HepG2 (cell line): ENCODE measurements at regions not wholly inside any gene's neighbourhood (a gene's known extent, or its start where the extent isn't known, plus 50 kb on each side); places are given as distances from the start of the nearest gene placed in this dataset.
A peak's percentile ranks its signal among the peaks of the same experiment; 100 is the strongest.

Source experiments
- CCAR2 ChIP-seq: fragments of 200-400 bp; formaldehyde crosslinking; optimal IDR thresholded peaks from 2 replicates; pipeline ENCODE3; 2018; ENCODE audit warnings: low read depth, mild to moderate bottlenecking, low read length, moderate library complexity
- DNMT1 ChIP-seq: sonication (generic); formaldehyde crosslinking; IDR thresholded peaks from 2 replicates; pipeline ENCODE4 v1.5.1; 2020; ENCODE audit warnings: mild to moderate bottlenecking, missing genetic modification reagents
- MIER2 ChIP-seq: IDR thresholded peaks from 2 replicates; pipeline ENCODE4 v1.6.1; 2016; ENCODE audit warnings: missing biosample characterization, missing genetic modification reagents
- STAG1 ChIP-seq: sonication (generic); formaldehyde crosslinking; IDR thresholded peaks from 2 replicates; pipeline ENCODE4 v1.4.0; 2020; ENCODE audit warnings: missing genetic modification reagents
- ZNF256 ChIP-seq: sonication (generic); formaldehyde crosslinking; conservative IDR thresholded peaks from 2 replicates; pipeline ENCODE4 v1.4.0; 2020; ENCODE audit warnings: missing genetic modification reagents
- TF ChIP-seq, protein P1 (sequence below): sonication (generic); formaldehyde crosslinking; IDR thresholded peaks from 2 replicates; pipeline ENCODE4 v1.5.0; 2020; ENCODE audit warnings: mild to moderate bottlenecking, missing genetic modification reagents, borderline replicate concordance

DNA sequence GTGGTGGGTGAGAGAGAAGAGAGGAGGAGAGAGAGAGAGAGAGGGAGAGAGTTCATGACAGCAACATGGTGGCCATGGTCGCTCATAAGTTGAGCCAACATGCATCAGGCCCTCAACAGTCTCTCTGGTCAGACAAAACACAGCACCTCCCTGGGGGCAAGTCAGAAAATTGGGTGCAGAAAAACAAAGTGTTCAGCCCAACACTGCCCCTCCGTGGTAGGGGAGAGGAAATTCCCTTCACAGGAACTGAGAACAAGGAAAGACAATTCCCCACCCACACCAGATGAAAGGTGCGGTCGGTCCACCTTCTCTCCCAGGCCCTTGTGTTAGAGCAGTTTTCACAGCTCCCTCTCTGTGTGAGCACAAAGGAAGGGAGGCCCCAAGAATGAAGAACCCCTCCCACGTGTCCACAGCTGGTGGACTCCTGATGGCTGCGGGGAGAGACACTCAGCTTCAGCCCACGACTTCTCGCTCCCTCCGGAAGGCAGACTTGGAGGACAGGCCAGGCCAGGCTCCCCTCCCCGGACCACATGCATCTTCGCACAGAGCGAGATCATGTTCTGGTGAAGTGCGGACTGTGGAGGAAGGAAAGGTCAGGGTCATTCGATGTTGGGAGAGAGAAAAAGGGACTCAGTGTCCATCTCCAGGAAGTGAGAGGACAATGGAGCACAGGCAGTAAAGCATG, 181.7 kb downstream of the ANAPC1 start (continued):
- TF ChIP-seq, protein P1, sequence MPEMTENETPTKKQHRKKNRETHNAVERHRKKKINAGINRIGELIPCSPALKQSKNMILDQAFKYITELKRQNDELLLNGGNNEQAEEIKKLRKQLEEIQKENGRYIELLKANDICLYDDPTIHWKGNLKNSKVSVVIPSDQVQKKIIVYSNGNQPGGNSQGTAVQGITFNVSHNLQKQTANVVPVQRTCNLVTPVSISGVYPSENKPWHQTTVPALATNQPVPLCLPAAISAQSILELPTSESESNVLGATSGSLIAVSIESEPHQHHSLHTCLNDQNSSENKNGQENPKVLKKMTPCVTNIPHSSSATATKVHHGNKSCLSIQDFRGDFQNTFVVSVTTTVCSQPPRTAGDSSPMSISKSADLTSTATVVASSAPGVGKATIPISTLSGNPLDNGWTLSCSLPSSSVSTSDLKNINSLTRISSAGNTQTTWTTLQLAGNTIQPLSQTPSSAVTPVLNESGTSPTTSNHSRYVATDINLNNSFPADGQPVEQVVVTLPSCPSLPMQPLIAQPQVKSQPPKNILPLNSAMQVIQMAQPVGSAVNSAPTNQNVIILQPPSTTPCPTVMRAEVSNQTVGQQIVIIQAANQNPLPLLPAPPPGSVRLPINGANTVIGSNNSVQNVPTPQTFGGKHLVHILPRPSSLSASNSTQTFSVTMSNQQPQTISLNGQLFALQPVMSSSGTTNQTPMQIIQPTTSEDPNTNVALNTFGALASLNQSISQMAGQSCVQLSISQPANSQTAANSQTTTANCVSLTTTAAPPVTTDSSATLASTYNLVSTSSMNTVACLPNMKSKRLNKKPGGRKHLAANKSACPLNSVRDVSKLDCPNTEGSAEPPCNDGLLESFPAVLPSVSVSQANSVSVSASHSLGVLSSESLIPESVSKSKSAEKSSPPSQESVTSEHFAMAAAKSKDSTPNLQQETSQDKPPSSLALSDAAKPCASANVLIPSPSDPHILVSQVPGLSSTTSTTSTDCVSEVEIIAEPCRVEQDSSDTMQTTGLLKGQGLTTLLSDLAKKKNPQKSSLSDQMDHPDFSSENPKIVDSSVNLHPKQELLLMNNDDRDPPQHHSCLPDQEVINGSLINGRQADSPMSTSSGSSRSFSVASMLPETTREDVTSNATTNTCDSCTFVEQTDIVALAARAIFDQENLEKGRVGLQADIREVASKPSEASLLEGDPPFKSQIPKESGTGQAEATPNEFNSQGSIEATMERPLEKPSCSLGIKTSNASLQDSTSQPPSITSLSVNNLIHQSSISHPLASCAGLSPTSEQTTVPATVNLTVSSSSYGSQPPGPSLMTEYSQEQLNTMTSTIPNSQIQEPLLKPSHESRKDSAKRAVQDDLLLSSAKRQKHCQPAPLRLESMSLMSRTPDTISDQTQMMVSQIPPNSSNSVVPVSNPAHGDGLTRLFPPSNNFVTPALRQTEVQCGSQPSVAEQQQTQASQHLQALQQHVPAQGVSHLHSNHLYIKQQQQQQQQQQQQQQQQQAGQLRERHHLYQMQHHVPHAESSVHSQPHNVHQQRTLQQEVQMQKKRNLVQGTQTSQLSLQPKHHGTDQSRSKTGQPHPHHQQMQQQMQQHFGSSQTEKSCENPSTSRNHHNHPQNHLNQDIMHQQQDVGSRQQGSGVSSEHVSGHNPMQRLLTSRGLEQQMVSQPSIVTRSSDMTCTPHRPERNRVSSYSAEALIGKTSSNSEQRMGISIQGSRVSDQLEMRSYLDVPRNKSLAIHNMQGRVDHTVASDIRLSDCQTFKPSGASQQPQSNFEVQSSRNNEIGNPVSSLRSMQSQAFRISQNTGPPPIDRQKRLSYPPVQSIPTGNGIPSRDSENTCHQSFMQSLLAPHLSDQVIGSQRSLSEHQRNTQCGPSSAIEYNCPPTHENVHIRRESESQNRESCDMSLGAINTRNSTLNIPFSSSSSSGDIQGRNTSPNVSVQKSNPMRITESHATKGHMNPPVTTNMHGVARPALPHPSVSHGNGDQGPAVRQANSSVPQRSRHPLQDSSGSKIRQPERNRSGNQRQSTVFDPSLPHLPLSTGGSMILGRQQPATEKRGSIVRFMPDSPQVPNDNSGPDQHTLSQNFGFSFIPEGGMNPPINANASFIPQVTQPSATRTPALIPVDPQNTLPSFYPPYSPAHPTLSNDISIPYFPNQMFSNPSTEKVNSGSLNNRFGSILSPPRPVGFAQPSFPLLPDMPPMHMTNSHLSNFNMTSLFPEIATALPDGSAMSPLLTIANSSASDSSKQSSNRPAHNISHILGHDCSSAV (CRISPR knock-in tag): no peak
- no peak for TF ChIP-seq CCAR2
- TF ChIP-seq MIER2: 0 out of 2 replicates have a peak, but pooled peaks have one; percentile 9
- TF ChIP-seq DNMT1 (CRISPR knock-in tag): no peak; the same call in 1 of the 2 replicates
- peak; percentile 89 for TF ChIP-seq STAG1
- TF ChIP-seq ZNF256: no peak
